ENCODE measurements at regions not wholly inside any gene's neighbourhood (a gene's known extent, or its start where the extent isn't known, plus 50 kb on each side); places are given as distances from the start of the nearest gene placed in this dataset.
A peak's percentile ranks its signal among the peaks of the same experiment; 100 is the strongest.

DNA sequence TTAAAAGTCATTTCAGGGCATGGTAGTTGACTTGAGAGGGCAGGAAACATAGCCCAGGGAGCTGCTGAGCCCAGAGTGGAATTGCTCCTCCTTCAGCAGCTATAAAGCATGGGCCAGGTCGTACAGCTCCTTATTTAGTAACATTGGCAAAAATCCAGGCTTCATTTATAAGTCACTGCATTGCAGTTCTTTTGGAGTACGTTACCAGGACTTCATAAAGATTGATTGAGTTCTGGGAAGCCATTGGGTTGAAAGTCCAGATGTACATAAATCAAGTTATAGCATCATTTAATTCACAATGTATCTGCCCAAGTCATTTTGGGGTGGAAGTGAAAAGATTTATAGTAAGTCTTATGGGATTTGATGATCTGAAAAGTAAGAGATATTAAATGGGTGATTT is 53.0 kb upstream of the ANKEF1 start:
- DNase-seq (ENCODE audit: low read depth), result no peak

DNA sequence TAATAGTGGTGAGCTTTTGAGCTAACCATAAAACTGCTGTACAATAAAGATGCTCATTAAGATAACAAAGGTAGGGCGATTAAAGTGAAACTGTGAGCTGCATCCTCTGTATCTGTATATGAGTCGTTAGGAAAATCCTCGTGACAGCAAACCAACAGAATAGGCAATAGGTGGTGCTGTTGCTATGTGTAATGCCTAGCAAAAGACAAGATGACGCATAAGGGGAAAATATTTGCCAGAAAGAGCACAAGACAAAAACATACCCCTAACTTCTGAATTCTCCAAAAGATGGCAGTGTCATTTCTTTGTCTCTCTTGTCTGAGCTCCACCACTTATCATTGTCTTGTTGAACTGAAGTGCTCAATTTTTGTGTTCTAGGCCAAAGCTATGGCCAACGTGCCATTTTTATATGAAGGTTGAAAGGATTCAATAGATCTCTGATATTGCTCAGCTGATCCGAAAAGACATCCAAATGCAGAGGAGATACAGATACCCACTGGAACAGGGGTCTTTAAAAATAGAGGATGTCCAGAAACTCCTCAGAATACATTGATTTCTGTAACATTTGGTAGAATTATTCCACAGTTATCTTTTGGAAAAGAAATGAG is 56.3 kb upstream of the ANKEF1 start:
- peak; percentile 89 for DNase-seq (ENCODE audit: low read depth)

DNA sequence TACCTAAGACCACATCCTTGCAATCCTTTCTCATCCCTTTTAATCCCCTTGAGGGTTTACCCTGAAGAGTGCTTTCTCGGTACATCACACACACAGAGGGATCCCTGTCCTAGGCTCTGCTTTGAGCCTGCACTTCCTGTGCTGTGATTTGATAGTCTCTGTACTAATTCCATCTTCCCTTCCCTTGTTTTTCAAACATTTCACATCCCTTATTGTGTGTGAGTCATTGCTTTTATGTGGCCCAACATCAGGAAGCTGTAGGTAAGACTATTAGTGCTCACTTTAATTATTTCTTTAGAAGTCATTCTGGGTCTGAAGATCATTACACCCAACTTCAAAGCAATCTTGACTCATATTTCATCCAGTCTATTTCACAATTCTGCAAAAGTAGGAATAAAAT is 57.2 kb upstream of the ANKEF1 start:
- DNase-seq (ENCODE audit: low read depth), result no peak

DNA sequence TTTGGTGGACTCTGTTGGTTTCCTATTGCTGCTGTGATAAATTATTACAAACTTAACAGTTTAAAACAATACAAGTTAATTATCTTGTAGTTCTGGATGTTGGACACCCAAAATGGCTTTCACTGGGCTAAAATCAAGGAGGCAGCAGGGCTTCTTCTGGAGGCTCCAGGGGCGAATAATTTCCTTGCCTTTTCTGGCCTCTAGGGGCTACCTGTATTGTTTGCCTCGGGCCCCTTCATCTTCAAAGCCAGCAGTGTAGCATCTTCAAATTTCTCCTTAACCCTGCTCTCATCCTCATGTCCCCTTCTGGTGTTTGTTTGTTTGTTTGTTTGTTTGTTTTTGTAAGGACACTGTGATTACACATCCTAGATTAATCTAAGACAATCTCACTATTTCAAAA is 60.5 kb upstream of the ANKEF1 start:
- no peak for DNase-seq (ENCODE audit: low read depth)

DNA sequence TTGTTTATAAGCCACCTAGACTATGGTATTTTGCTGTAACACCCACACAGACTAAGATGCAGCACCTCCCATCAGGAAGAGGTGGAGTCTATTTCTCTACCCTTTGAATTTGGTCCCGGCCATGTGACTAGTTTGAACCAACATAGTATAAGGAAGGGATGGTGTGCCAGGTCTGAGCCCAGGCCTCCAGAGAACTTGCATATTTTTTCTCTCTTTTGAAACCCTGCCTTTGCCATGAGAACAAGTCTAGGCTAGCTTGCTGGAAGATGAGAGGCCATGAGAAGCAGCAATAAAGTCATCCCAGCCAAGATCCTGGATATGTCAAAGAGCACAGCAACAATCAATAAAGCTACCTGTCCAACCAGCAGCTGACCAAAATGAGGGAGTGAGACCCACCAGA is 63.0 kb upstream of the ANKEF1 start:
- DNase-seq (ENCODE audit: low read depth), result no peak

DNA sequence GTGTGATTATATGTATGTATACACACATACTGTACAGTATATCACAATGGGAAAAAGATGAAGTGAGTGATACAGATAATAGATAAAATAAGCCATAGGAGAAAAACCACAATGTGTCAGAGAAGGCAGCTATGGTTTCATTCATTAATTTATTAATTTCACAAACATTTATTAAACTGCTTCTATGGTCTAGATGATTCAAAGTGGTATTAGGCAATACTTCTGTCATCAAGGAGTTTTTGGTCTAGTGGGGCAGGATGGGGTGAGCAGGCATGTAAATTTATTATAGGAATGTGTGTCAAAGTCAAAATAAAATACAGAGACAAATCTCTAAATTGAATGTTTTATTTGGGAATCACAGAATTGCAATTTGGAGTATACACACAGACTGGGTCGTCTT is 65.2 kb upstream of the ANKEF1 start:
- DNase-seq (ENCODE audit: low read depth), result no peak

DNA sequence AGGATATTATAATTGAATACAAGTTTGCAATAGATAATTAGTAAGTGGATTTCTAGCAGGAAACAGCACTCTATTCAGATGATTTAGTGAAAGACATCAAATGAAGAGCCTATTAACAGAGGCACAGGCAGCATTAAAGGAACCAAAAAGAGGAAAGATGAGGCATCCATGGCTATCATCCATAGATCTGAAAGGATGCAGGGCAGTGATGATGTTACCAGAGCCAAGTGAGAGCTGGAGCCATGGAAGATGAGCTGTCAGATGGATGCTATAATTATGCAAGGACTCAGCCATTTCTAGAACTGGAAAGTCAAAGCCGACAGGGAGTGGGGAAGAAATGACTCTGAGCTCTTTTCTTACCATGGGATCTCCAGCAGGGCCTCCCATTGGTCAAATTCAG is 66.8 kb upstream of the ANKEF1 start:
- DNase-seq (ENCODE audit: low read depth), result no peak

DNA sequence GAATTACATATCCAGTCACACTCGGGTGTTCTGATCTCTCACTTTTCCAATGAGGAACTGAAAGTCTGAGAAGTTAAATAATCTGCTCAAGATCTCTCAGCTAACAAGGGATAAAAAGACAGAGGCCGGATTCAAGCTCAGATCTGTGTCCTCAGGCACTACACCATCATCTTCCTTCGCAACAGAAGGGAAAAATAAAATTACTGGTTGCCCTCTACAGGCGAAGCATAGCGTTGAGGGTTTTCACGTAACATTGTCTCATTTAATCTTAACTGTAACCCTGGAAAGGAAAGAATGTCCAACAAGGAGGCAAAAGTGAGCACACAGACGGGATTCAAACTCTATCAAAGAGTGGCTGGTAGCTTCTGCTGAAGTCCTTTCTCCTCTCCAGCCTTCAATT is 67.8 kb upstream of the ANKEF1 start:
- DNase-seq (ENCODE audit: low read depth), result no peak

DNA sequence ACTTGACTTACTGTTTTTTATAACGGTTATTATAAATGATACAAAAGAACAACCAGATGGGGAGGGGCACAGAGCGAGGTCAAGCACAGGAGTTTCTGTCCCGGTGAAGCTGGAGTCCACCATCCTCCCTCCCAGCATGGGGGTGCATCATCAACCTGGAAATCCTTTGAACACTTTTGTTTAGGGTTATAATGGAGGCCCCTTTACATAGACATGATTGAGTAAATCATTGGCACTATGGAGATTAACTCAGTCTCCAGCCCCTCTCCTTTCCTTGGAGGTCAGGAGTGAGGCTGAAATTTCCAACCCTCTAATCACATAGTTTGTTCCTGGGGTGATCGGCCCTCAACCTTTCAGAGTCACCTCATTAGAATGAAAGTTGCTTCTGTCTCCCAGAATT is 71.8 kb upstream of the ANKEF1 start:
- DNase-seq (ENCODE audit: low read depth), result no peak

DNA sequence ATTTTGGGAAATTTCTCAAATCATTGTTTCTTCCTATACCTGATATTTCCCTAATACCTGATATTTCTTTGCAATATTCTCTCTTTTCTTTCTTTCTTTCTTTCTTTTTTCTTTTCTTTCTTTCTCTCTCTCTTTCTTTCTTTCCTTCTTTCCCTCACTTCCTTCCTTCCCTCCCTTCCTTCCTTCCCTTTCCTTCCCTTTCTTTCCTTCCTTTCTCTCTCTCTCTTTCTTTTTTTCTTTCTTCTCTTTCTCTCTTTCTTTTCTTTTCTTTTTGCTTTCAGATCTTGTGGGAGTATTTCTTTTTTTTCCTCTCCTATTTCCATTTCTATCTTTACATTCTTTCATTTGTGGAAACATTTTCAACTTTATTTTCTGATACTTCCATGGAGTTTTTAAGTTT is 76.1 kb upstream of the ANKEF1 start:
- DNase-seq (ENCODE audit: low read depth), result no peak

DNA sequence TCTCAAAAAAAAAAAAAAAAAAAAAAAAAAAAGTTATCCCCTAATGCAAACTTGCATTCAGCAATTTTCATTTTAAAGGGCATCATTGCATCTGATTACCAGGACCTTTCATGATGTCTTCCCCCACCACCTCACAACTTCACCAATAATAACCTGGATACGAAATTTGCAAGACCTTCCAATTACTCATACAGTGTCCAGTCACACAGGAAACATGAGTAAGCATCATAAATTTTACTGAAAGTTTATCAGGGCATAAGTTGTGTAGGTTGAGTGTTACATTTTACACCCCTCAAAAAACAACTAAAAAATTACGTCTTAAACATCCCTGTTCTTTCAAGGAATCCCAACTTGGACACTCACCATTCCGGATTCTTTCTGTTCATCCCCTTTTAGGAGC is 79.1 kb upstream of the ANKEF1 start:
- no peak for DNase-seq (ENCODE audit: low read depth)

DNA sequence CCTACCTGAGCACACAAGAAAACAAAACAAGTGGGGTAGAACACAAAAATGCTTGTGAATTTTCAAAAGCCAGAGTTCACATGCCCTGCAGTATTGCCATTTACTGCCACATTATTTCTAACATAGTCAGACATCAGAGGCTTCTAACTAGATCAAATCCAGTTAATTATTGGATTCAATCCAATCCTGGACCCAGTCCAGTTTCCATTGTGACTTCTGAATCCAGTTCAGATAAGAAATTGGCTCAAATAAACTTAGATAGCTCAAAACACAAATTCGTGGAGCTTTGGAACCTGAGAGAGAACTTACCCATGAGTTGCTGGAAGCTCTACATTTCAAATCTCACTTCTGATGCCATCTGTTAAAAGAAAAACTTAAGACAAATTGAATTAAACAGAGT is 85.2 kb upstream of the ANKEF1 start:
- no peak for DNase-seq (ENCODE audit: low read depth)

DNA sequence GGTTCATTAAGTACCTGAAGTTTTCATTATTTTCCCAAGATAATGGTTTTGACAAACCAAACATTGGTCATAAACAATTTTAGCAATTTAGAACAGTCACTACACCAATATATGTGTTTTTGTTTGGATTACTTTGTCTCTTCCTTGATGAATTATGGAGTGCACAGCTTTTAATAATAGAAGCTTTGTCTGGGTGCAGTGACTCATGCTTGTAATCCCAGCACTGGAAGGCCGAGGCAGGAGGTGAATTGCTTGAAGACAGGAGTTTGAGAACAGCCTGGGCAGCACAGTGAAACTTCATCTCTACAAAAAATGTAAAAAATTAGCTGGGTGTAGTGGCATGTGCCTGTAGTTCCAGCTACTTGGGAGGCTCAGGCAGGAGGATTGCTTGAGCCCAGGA is 89.4 kb upstream of the ANKEF1 start:
- DNase-seq (ENCODE audit: low read depth), result no peak

DNA sequence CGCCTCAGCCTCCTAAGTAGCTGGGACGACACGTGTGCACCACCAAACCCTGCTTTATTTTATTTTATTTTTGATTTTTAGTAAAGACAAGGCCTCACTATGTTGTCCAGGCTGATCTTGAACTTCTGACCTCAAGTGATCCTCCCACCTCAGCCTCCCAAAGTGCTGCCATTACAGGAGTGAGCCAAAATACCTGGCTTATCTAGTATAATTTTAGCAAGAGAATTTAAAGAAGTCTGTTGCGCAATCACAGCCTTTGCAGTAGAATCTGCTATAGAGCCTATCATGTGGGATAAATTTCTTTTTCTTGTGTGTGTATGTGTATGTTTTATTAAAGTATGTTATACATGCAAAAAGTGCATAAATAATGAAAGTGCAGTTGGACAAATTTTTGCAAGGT is 92.1 kb upstream of the ANKEF1 start:
- DNase-seq (ENCODE audit: low read depth), result no peak

DNA sequence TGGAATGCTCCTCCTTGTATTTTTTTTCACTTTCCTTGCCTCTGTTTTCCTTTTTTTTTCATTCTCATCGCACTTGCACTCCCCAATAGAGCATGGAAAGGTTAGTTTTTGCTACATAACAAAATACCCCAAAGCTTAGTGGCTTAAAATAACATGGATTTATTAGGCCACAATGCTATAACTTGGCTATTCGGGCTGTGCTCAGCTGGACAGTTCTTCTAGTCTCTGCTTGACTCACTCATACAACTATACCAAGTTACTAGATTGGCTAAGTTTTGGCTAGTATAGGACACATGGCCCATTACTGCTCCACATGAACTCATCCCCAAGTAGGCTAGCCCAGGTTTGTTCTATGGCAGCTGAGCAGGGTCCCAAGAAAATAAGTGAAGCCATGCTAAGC is 94.5 kb upstream of the ANKEF1 start:
- no peak for DNase-seq (ENCODE audit: low read depth)

DNA sequence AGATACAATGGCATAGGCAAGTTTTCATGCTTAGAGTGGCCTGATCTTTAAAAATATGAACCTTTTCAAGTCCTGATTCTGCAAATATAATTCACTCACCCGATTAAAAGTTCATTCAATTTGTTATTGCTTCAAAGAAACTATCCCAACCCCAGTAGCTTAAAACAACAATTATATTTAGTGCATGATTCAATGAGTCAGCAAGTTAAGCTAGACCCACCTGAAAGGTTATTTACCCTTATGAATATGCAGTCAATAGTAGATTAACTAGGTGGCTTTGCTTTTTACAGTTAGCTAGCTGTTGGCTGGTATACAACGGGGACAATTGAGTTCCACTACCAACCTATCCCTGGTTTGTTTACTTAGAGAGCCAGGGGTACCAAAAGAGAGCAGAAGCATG is 95.6 kb upstream of the ANKEF1 start:
- no peak for DNase-seq (ENCODE audit: low read depth)

DNA sequence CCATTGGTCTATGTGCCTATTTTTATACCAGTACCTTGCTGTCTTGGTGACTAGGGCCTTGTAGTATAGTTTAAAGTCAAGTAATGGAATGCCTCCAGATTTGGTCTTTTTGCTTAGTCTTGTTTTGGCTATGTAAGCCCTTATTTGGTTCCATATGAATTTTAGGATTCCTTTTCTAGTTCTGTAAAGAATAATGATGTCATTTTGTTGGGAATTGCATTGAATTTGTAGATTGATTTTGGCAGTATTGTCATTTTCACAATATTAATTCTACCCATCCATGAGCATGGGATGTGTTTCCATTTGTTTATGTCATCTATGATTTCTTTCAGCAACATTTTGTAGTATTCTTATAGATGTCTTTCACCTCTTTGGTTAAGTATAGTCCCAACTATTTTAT is 96.4 kb upstream of the PAK5 start:
- no peak for DNase-seq (ENCODE audit: low read depth)

DNA sequence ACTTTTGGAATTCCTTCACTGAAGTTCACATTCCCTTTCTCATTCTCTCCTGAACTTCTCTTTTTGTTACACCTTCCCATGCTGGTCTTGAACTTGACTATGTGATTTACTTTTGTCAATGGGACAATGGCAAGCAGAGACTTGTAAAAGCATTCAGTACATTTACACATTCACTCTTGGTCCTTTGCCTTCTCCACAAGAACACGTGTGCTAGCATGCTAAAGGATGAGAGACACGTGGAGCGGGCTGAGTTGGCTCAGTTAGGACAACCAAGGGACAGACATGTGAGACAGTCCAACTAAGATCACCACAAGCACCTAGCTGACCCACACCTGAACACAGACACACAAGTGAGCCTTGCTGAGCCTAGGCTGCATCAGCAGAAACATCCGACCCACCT is 91.3 kb upstream of the PAK5 start:
- no peak for DNase-seq (ENCODE audit: low read depth)

DNA sequence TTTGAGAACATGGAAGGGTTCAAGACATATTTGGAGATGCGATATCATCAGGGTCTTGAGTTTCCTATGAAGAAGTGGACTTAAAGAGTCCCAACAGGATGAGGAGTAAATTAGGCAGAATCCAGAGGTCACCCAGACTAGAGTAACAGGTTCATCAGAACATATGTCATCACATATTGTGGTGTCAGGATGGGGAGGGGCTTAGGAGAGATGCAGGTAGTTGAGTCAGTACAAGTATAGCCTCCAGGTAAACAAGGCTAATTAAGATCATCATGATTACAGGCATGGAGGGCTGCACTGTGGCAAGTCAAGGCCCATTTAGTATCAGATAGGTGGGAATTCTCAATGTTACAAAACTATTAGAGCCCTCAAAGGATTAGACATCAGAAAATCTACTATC is 90.1 kb upstream of the PAK5 start:
- no peak for DNase-seq (ENCODE audit: low read depth)

DNA sequence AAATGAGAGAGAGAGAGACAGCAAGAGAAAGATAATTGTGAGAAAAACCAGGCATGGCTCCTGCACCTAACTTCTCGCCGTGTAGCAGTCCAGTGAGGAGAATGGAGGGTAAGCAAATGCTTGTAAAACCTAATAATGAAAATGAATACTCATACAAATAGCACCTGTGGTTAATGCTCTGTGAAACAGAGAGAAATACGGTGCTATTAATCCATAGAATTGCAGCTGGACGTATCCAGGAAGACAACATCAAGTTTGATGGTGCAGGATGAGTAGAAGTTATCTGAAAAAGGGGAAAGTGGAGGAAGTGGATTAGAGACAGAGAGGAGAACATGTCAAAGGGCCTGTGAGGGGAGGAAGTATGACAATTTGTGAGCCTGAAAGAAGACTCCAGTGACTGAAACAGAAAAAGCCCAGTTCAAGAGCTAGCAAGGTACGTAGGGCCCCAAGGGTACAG is 89.4 kb upstream of the PAK5 start:
- DNase-seq (ENCODE audit: low read depth), result no peak

DNA sequence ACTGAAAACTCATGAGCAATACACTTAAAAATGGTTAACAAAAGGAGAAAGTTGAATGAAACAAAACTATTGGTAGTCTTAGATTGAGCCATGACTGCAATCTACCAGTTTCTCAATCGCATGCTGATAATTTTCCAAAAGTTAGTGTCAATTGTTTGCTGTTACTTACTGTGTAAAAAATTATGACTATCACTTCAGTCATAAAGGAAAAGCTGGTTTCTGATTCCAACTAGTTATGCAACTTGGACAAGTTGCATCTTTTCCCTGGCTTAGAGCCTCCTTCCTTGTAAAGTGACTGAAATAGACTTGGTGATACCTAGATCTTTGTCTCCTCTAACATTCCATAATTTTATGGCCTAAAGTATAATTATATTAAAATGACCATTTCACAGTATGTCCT is 88.3 kb upstream of the PAK5 start:
- DNase-seq (ENCODE audit: low read depth), result no peak

DNA sequence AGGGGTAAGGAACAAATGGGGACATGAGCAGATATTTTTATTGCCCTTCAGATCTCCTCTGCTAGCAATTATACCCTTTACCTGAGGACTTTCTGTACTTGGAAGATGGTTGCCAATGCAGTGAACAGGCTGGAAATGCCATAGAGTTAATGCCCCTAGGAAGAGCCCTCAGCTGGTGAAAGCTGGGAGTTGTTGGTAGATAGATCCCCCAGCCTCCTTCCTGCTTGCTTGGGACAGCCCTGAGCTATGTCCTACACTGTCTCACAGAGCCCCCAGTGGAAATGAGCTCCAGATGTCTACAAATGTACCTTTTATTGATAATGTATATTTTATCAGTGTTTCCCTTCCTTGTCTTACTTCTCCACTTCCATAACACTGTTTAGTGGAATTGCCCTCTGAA is 87.6 kb upstream of the PAK5 start:
- no peak for DNase-seq (ENCODE audit: low read depth)

DNA sequence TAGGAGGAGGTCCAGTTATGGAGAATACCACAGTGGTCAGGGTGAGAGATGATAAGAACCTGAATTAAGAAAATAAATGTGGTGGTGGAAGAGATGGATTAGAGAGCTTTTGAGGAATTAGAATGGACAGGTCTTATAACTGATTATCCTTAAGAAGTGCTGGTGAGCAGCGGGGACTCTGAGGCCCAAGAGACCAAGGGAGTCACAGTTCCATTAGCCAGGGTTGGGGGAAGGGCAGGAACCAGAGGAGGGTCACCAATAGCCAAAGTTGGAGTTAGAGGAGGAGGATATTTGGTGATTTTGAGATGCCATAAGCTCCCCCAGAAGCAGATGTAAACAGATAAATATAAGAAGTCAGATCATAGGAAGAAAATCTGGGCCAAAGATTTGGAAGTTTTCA is 87.1 kb upstream of the PAK5 start:
- no peak for DNase-seq (ENCODE audit: low read depth)

DNA sequence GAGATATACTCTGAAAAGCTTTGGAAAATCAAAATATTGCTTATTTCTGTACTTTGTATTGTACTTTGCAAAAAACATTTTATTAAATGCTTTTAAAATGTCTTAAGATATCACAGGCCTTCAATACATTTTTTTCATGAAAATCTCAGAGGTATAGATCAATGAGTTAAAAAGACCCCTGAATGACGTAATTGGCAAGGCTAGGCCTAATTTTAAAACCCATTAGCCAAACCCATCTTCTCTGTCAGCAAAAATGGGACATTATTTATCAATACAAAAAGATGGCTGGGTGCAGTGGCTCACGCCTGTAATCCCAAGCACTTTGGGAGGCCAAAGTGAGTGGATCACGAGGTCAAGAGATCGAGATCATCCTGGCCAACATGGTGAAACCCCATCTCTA is 84.8 kb upstream of the PAK5 start:
- no peak for DNase-seq (ENCODE audit: low read depth)

DNA sequence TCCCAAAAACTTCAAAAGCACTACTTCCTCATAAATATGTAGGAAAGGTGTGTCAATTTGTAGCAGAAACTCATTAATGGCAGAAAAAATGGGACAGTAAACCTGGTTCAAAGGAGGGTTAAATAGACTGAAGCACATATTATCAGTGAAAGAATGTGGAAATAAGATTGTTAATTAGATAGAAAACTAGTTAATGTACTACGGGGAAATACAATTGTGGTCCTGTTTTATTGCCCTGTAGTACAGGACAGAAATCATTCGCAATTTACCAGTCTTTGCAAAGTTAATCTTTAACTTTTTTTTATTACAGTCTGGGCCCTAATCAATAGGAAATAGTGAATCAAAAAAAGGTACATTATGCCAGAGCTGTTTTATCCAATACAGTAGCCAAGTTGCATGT is 82.0 kb upstream of the PAK5 start:
- DNase-seq (ENCODE audit: low read depth), result no peak
